Stimulated activated CD8-positive, alpha-beta memory T cell treated with anti-CD3 and anti-CD28 coated beads, Interleukin-15, amount 100 ng/mL, for 4 hours (primary cell): ENCODE measurements at regions not wholly inside any gene's neighbourhood (a gene's known extent, or its start where the extent isn't known, plus 50 kb on each side); places are given as distances from the start of the nearest gene placed in this dataset.
"Not testable (repeated sequence)": the region's sequence is repeated elsewhere in the genome, so short reads cannot be mapped to it uniquely, and the experiment has no call there.

Experiments
- DNase-seq, 2 donors: peaks; one replicate each; pipeline ENCODE4 v3.0.0-alpha.2; 2020; ENCODE audit warnings: low read depth in 2 of 2

DNA sequence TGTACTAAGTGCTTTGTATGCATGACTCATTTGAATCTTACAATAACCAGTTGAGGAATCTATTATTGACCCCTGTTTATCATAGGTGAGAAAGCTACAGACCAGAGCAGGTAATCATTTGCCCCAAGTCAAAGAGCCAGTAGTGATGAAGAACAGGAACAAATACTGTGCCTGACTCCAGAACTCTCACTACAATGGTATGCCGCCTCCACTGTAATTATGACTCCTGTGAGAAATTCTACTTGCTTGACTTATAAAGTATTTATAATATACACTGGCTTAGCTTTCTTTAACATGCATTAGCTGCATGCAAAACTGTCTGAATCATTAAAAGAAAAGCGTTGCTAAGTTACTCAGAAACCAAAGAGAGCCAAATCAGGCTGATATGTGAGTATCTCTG lies 92.6 kb downstream of the ZNF281 start:
- DNase-seq, result no peak

GRCh38 chr1:200316148-200316803 lies 93.6 kb downstream of the ZNF281 start:
- no peak for DNase-seq

- DNase-seq, result no peak
Measured at GRCh38 chr1:200314085-200314750, 95.6 kb downstream of the ZNF281 start.

DNA sequence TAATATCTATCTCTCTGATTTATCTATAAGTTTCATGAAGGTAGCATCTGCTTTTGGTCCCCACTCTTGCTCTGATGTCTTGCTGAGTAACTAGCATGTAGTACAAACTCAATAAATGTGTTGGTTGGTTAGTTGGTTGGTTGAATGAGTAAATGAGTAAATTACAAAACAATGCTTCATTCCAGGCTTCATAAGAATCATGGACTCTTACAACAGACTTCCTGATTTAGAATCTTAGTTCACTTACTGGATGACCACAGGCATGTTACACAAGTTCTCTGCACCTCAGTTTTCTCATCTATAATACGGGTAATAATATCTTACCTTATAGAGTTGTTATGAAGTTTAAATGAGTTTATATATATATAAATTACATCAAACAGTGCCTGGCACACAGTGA lies 98.6 kb downstream of the ZNF281 start:
- no peak for DNase-seq

DNA sequence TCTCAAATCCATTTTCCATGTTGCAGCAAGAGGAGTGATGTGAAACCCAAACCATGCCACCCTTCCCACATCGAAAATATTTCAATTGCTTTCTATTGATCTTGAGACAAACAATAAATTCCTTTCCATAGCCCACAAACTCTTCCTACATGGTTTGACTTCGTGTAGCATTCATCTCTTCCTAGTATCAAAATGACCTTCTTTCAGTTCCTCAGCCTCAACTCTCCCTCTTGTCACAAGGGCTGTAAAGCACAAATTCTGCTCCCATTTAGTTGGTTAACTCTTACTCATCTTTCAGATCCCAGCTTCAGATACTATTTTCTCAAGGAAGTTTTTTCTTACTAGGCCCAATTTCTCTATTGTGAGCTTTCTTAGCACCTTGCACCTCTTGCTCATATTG lies 99.0 kb downstream of the ZNF281 start:
- DNase-seq, result no peak

DNA sequence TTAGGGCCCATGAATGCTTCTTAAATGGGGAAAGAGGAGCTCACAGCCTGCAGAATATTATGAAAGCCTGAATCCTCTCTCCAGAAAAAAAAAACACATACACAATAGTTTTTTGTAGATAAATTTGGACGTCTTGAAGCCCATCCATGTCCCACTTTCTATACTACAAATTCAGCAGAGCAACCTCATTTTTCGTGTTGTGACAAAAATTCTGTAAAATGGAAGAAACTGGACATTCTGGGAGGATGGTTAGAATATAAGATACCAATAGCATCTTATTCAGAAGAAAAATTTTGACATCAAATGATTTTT lies 102.1 kb downstream of the ZNF281 start:
- no peak for DNase-seq

- DNase-seq, result no peak
Measured at GRCh38 chr1:200306944-200307754, 102.7 kb downstream of the ZNF281 start.

- DNase-seq, result no peak
Measured at GRCh38 chr1:200305806-200306205, 104.0 kb downstream of the ZNF281 start.

- no peak for DNase-seq
Measured at GRCh38 chr1:200304171-200304570, 105.7 kb downstream of the ZNF281 start.

- no peak for DNase-seq
Measured at GRCh38 chr1:200302921-200303290, 106.9 kb downstream of the ZNF281 start.

DNA sequence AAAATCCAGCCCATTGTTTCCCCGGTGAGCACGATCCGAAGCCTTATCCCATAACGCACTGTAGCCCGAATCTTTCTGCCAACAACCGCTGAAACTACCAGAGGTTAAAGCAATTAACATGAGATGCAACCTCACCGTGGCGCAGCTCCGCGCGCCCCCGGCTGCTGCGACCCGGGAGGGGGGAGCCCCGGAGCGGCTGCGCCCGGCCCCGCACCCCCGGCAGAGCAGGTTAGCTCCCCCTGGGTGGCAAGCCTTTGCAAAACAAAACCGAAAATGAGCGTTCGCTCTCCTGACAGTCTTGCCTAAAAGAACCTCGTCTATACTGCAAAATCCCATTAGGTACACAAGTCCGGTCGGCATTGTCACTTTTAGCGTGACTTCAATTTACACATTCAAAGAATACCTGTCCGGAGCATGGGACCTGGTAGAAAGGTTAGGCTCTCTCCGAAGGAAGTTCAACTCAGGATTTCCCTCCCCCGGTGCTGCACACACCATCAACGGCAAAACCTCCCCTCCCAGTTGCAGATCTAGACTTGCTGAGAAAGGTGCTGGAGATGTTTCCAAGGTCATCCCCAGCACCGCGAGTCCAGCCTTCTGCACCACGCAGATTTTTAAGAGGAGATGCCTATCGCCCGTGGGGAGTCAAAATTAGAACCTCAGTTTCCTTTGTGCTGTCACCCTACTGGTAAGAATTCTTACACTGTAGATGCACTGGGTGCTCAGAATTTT lies 107.5 kb downstream of the ZNF281 start:
- DNase-seq, result peak; percentile 38 to 39

GRCh38 chr1:200301152-200301551 lies 108.7 kb downstream of the ZNF281 start:
- no peak for DNase-seq

DNA sequence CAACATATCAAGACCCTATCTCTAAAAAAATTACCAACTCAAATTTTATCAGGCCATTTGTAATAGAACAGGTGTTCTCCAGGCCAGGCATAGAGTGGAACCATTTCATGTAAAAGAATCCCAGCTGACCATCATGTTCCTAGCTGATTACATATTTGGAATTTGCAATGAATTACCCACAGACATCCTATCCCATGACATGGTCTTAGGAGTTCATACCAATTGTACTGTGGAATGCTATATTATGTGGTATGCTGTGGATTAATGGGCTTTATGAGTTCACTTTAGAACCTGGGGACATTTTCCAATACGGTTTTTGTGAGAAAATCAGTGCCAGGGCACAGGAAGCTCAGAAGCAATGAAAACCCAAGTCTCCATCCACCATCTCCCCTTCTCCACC lies 110.3 kb downstream of the ZNF281 start:
- DNase-seq, result no peak

GRCh38 chr1:200298242-200298641 lies 111.6 kb downstream of the ZNF281 start:
- DNase-seq, result no peak

GRCh38 chr1:200296091-200296661 lies 113.7 kb downstream of the ZNF281 start:
- no peak for DNase-seq

DNA sequence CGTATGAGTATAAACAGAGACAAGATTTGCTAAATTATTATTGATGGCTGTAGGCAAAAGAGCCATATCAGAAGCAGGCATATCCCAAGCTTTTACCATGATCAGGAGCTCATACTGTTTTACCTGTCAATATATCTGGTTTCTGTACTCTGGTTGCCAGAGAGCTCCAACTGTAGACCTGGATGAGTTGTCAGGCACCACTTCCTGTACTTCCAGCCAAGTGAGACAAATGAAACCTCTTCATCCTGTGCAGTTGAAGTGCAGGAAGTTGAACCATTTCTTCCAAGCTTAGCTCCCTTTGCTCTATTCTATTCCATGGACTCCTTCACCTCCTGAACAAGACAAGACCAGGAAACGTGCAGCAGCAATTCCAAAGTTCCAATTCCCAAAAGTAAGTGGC lies 115.6 kb downstream of the ZNF281 start:
- no peak for DNase-seq

- DNase-seq, result no peak
Measured at GRCh38 chr1:200292699-200293098, 117.1 kb downstream of the ZNF281 start.

GRCh38 chr1:200291106-200291505 lies 118.7 kb downstream of the ZNF281 start:
- no peak for DNase-seq

- DNase-seq, result no peak
Measured at GRCh38 chr1:200290010-200290685, 119.7 kb downstream of the ZNF281 start.

- no peak for DNase-seq
Measured at GRCh38 chr1:200288226-200288625, 121.6 kb downstream of the ZNF281 start.

- not testable (repeated sequence) for DNase-seq
Measured at GRCh38 chr1:200284236-200284635, 125.6 kb downstream of the ZNF281 start.
